ENCODE measurements at regions not wholly inside any gene's neighbourhood (a gene's known extent, or its start where the extent isn't known, plus 50 kb on each side); places are given as distances from the start of the nearest gene placed in this dataset.
"Not testable (repeated sequence)": the region's sequence is repeated elsewhere in the genome, so short reads cannot be mapped to it uniquely, and the experiment has no call there.

- DNase-seq (ENCODE audit: low spot score): no peak
These were observed 173.0 kb upstream of the PDE4D start for GRCh38 chr5:60066502-60066901.

GRCh38 chr5:60060389-60060788 is 166.9 kb upstream of the PDE4D start:
- DNase-seq (ENCODE audit: low spot score): no peak

GRCh38 chr5:60056191-60056590 is 162.7 kb upstream of the PDE4D start:
- no peak for DNase-seq (ENCODE audit: low spot score)

- no peak for DNase-seq (ENCODE audit: low spot score)
These were observed 161.6 kb upstream of the PDE4D start for GRCh38 chr5:60055168-60055567.

- DNase-seq (ENCODE audit: low spot score): not testable (repeated sequence)
These were observed 148.6 kb upstream of the PDE4D start for GRCh38 chr5:60041996-60042664.

- not testable (repeated sequence) for DNase-seq (ENCODE audit: low spot score)
These were observed 148.0 kb upstream of the PDE4D start for GRCh38 chr5:60041508-60041907.

GRCh38 chr5:60036192-60036938 is 142.8 kb upstream of the PDE4D start:
- no peak for DNase-seq (ENCODE audit: low spot score)

GRCh38 chr5:60026161-60026560 is 132.6 kb upstream of the PDE4D start:
- DNase-seq (ENCODE audit: low spot score): no peak

GRCh38 chr5:60024104-60024503 is 130.6 kb upstream of the PDE4D start:
- DNase-seq (ENCODE audit: low spot score): no peak

GRCh38 chr5:60023255-60023654 is 129.7 kb upstream of the PDE4D start:
- DNase-seq (ENCODE audit: low spot score): no peak

- DNase-seq (ENCODE audit: low spot score): no peak
These were observed 126.9 kb upstream of the PDE4D start for GRCh38 chr5:60020457-60020856.

- DNase-seq (ENCODE audit: low spot score): not testable (repeated sequence)
These were observed 125.4 kb upstream of the PDE4D start for GRCh38 chr5:60018960-60019359.

GRCh38 chr5:60018091-60018490 is 124.6 kb upstream of the PDE4D start:
- DNase-seq (ENCODE audit: low spot score): no peak

GRCh38 chr5:60014331-60014730 is 120.8 kb upstream of the PDE4D start:
- no peak for DNase-seq (ENCODE audit: low spot score)

- no peak for DNase-seq (ENCODE audit: low spot score)
These were observed 117.3 kb upstream of the PDE4D start for GRCh38 chr5:60010853-60011252.

- DNase-seq (ENCODE audit: low spot score): no peak
These were observed 116.8 kb upstream of the PDE4D start for GRCh38 chr5:60010328-60010727.

- no peak for DNase-seq (ENCODE audit: low spot score)
These were observed 114.2 kb upstream of the PDE4D start for GRCh38 chr5:60007729-60008128.

- no peak for DNase-seq (ENCODE audit: low spot score)
These were observed 105.5 kb upstream of the PDE4D start for GRCh38 chr5:59999056-59999455.

GRCh38 chr5:59992206-59992605 is 98.7 kb upstream of the PDE4D start:
- no peak for DNase-seq (ENCODE audit: low spot score)

GRCh38 chr5:59988396-59988795 is 94.9 kb upstream of the PDE4D start:
- DNase-seq (ENCODE audit: low spot score): no peak

- no peak for DNase-seq (ENCODE audit: low spot score)
These were observed 82.8 kb upstream of the PDE4D start for GRCh38 chr5:59976342-59976741.

GRCh38 chr5:59972043-59972442 is 78.5 kb upstream of the PDE4D start:
- DNase-seq (ENCODE audit: low spot score): no peak

GRCh38 chr5:59959330-59959729 is 65.8 kb upstream of the PDE4D start:
- no peak for DNase-seq (ENCODE audit: low spot score)
